Esophagus squamous epithelium (tissue), 5 donors: ENCODE measurements at regions not wholly inside any gene's neighbourhood (a gene's known extent, or its start where the extent isn't known, plus 50 kb on each side); places are given as distances from the start of the nearest gene placed in this dataset.

ENCODE experiments used
- DNase-seq: peaks from one replicate; lab custom pipeline; 2025; lab: John Stamatoyannopoulos, UW
- H3K27ac ChIP-seq, 4 donors: fragments of 200-600 bp; sonication (generic); one replicate each; pipeline ENCODE4 v1.5.1; 2016 to 2019; ENCODE audit warnings: mild to moderate bottlenecking in 1 of 4
- H3K27me3 ChIP-seq, 4 donors: fragments of 200-600 bp; sonication (generic); 1 replicate in 3 of 4; 2 replicates in 1 of 4; pipeline versions ENCODE4 v1.5.1 to v1.6.0; 2017 to 2021; ENCODE audit warnings: antibody characterized with exemption in 1 of 4
- H3K36me3 ChIP-seq, 3 donors: fragments of 200-600 bp; sonication (generic); one replicate each; pipeline ENCODE4 v1.5.1; 2016 to 2019
- H3K4me1 ChIP-seq, 3 donors: fragments of 200-600 bp; sonication (generic); one replicate each; pipeline ENCODE4 v1.5.1; 2017 to 2019
- H3K4me3 ChIP-seq, 4 donors: fragments of 200-600 bp; sonication (generic); 1 replicate in 3 of 4; 2 replicates in 1 of 4; pipeline ENCODE4 v1.5.1; 2016 to 2019; ENCODE audit warnings: mild to moderate bottlenecking in 2 of 4, moderate library complexity in 1 of 4
- H3K9me3 ChIP-seq, 3 donors: fragments of 200-600 bp; sonication (generic); one replicate each; pipeline ENCODE4 v1.5.1; 2016 to 2019
- CTCF ChIP-seq, 6 experiments: fragments of 450-650 bp in 4 of 6; fragments of 200-600 bp in 2 of 6; sonication (generic) in 2 of 6; IDR thresholded peaks; one replicate each; pipeline ENCODE4 v1.5.1; 2016 to 2019; ENCODE audit warnings: antibody characterized with exemption in 6 of 6, mild to moderate bottlenecking in 4 of 6, moderate library complexity in 4 of 6
- POLR2A ChIP-seq, 4 donors: fragments of 450-650 bp; IDR thresholded peaks; one replicate each; pipeline ENCODE4 v1.6.1; 2017; ENCODE audit warnings: antibody characterized with exemption in 4 of 4, mild to moderate bottlenecking in 4 of 4, moderate library complexity in 3 of 4
- WGBS, 2 donors: methylation state at CpG; one replicate each; pipeline ENCODE4 v1.1.5; 2018; 5-methylcytosine and 5-hydroxymethylcytosine counted together
- intact Hi-C: fragments of 100-400 bp; cut with DNase I; formaldehyde crosslinking; loops from one replicate; pipeline ENCODE4 v1.15.0; 2022
- donor health status: DM: yes; HTN: yes; CAD: no.

GRCh38 chrX:13906093-13906492, 89.2 kb upstream of the GPM6B start:
- Histone ChIP-seq H3K4me3 (no peak overlapping the region), H3K36me3 (no peaks in the 10 kb centered on the region), H3K27me3 (no peaks in the 10 kb centered on the region), H3K4me1 (no peaks in the 10 kb centered on the region), H3K27ac (no peak overlapping the region), H3K9me3 (no peaks in the 10 kb centered on the region)
- intact Hi-C loops, result no loop called here
- DNase-seq, result no peak
- 23 to 33% methylated on average over 1 of the region's 1 CpG for WGBS, 2 donors
- no peak for TF ChIP-seq CTCF (IDR thresholded peaks at IDR 0.05)
- no peak for TF ChIP-seq POLR2A (IDR thresholded peaks at IDR 0.05)

- no peaks in the 10 kb centered on the region for H3K36me3 ChIP-seq
- no peak overlapping the region for H3K4me3 ChIP-seq
- TF ChIP-seq POLR2A (IDR thresholded peaks at IDR 0.05) (no peak), CTCF (IDR thresholded peaks at IDR 0.05) (no peak)
- intact Hi-C loops, result no loop called here
- H3K27ac ChIP-seq, result no peak overlapping the region
- peaks cover 0 to 19% (median 0%) of the 10 kb centered on the region in 3 donors for H3K4me1 ChIP-seq
- WGBS, 2 donors, result 42 to 69% methylated on average over 6 to 8 of the region's 8 CpGs
- DNase-seq, result no peak
- no peaks in the 10 kb centered on the region for H3K9me3 ChIP-seq
- H3K27me3 ChIP-seq, result no peaks in the 10 kb centered on the region
Measured at GRCh38 chrX:13903405-13903804, 86.5 kb upstream of the GPM6B start.

GRCh38 chrX:13902406-13902805, 85.5 kb upstream of the GPM6B start:
- DNase-seq, result no peak
- Histone ChIP-seq H3K4me1 (peaks cover 0 to 23% (median 0%) of the 10 kb centered on the region in 3 donors), H3K36me3 (no peaks in the 10 kb centered on the region), H3K27ac (no peak overlapping the region), H3K4me3 (no peak overlapping the region), H3K9me3 (no peaks in the 10 kb centered on the region), H3K27me3 (no peaks in the 10 kb centered on the region)
- 90 to 93% methylated on average over 2 to 3 of the region's 3 CpGs for WGBS, 2 donors
- TF ChIP-seq POLR2A (IDR thresholded peaks at IDR 0.05), result no peak
- TF ChIP-seq CTCF (IDR thresholded peaks at IDR 0.05), result no peak
- intact Hi-C loops, result no loop called here

GRCh38 chrX:13901354-13901753, 84.5 kb upstream of the GPM6B start:
- DNase-seq, result no peak
- no peak overlapping the region for H3K27ac ChIP-seq
- intact Hi-C loops, result no loop called here
- no peak for TF ChIP-seq CTCF (IDR thresholded peaks at IDR 0.05)
- TF ChIP-seq POLR2A (IDR thresholded peaks at IDR 0.05), result no peak
- H3K36me3 ChIP-seq, result no peaks in the 10 kb centered on the region
- H3K27me3 ChIP-seq, result no peaks in the 10 kb centered on the region
- H3K4me3 ChIP-seq, result no peak overlapping the region
- WGBS, 2 donors, result 56% methylated on average over 1 of the region's 2 CpGs; no CpG with 5 or more reads in 1 of the 2 donors
- H3K4me1 ChIP-seq, result peaks cover 0 to 23% (median 0%) of the 10 kb centered on the region in 3 donors
- no peaks in the 10 kb centered on the region for H3K9me3 ChIP-seq

- TF ChIP-seq CTCF (IDR thresholded peaks at IDR 0.05), result no peak
- TF ChIP-seq POLR2A (IDR thresholded peaks at IDR 0.05), result no peak
- intact Hi-C loops, result no loop called here
- H3K27ac ChIP-seq, result no peak overlapping the region
- no peaks in the 10 kb centered on the region for H3K36me3 ChIP-seq
- no peak for DNase-seq
- no peaks in the 10 kb centered on the region for H3K9me3 ChIP-seq
- no peak overlapping the region for H3K4me3 ChIP-seq
- 77 to 85% methylated on average over 10 of the region's 10 CpGs for WGBS, 2 donors
- H3K27me3 ChIP-seq, result no peaks in the 10 kb centered on the region
- H3K4me1 ChIP-seq, result peaks cover 0 to 23% (median 0%) of the 10 kb centered on the region in 3 donors
Measured at GRCh38 chrX:13900351-13900750, 83.5 kb upstream of the GPM6B start.
